MCF 10A (cell line): ENCODE measurements at regions not wholly inside any gene's neighbourhood (a gene's known extent, or its start where the extent isn't known, plus 50 kb on each side); places are given as distances from the start of the nearest gene placed in this dataset.

Experiments
- BruUV-seq: library from RNA; stranded (reverse); fragments of 400-500 nt; replicated peaks from 2 replicates; lab custom pipeline; 2021; lab: Mats Ljungman, UMichigan
- CTCF ChIA-PET: fragments of 300-600 bp; sonication (Branson Sonifier 250); formaldehyde crosslinking; extraction: SDS; loops from one replicate; lab custom pipeline; 2021; ENCODE audit warnings: antibody characterized with exemption, inconsistent platforms; lab: Yijun Ruan, JAX
- POLR2A ChIA-PET: fragments of 300-600, 350-650 bp; sonication (Branson Sonifier 250); formaldehyde crosslinking; extraction: SDS; loops from one replicate; lab custom pipeline; 2020; ENCODE audit warnings: antibody characterized with exemption, inconsistent platforms; lab: Yijun Ruan, JAX
- DNase-seq: peaks from one replicate; pipeline ENCODE4 v3.0.0-alpha.2; 2018; ENCODE audit not compliant: unreplicated experiment
- H3K27ac Mint-ChIP-seq: one replicate; pipeline ENCODE4 v1.8.0; 2022; ENCODE audit warnings: mild to moderate bottlenecking, low read depth, mixed read lengths; ENCODE audit not compliant: unreplicated experiment
- H3K27me3 Mint-ChIP-seq: one replicate; pipeline ENCODE4 v1.8.0; 2022; ENCODE audit warnings: mixed read lengths; ENCODE audit not compliant: insufficient read depth, unreplicated experiment
- H3K36me3 Mint-ChIP-seq: one replicate; pipeline ENCODE4 v1.8.0; 2022; ENCODE audit warnings: mild to moderate bottlenecking, moderate library complexity, mixed read lengths; ENCODE audit not compliant: insufficient read depth, unreplicated experiment
- H3K4me1 Mint-ChIP-seq: one replicate; pipeline ENCODE4 v1.8.0; 2022; ENCODE audit warnings: mixed read lengths; ENCODE audit not compliant: insufficient read depth, unreplicated experiment
- H3K4me3 Mint-ChIP-seq: one replicate; pipeline ENCODE4 v1.8.0; 2022; ENCODE audit warnings: mild to moderate bottlenecking, moderate library complexity, mixed read lengths; ENCODE audit not compliant: unreplicated experiment
- H3K9me3 Mint-ChIP-seq: one replicate; pipeline ENCODE4 v1.8.0; 2022; ENCODE audit warnings: mixed read lengths; ENCODE audit not compliant: unreplicated experiment
- CTCF ChIP-seq: fragments of 200-600 bp; IDR thresholded peaks from one replicate; pipeline ENCODE4 v1.8.0; 2022; ENCODE audit warnings: antibody characterized with exemption, mild to moderate bottlenecking; ENCODE audit not compliant: unreplicated experiment
- intact Hi-C: fragments of 100-400 bp; cut with micrococcal nuclease; formaldehyde crosslinking; loops from 2 replicates; pipeline ENCODE4 v1.14.1; 2022

DNA sequence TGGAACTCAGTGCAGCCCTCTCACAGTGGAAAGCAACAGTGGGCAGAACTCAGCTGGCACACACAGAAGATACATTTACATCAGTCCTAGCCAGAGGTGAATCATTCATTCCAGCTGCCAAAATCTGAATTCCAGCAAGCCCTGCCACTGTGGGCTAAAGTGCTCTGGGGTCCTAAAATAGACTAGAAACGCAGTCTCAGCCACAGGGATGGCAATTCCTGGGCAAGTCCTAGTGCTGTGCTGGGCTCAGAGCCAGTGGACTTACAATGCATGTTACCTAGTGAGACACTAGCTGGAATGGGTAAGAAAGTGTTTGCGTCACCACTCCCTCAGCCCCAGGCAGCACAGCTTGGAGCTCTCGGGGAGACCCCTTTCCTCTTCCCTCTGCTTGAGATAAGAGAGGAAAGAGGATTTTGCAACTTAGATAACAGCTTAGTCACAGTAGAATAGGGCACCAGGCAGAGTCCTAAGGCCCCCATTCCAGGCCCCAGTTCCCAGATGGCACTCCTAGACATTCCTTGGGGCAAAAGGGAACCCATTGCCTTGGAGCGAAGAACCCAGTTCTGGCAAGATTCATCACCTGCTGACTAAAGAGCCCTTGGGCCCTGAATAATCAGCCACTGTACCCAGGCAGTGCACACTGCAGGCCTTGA is 592.9 kb downstream of the FSCB start:
- CTCF ChIA-PET: interaction anchor here (1.4 kb wide), 1 partner anchor 235 kb away, joined by 4 read pairs; no protein-coding TSS in a partner anchor
- TF ChIP-seq CTCF: no peak
- Mint-ChIP-seq H3K36me3 (no peaks in the 10 kb centered on the region), H3K27me3 (no peaks in the 10 kb centered on the region), H3K9me3 (peaks cover 4% of the 10 kb centered on the region), H3K4me1 (peaks cover 18% of the 10 kb centered on the region), H3K27ac (no peak overlapping the region), H3K4me3 (no peak overlapping the region)
- DNase-seq: peak; percentile 60
- no TSS peak for BruUV-seq
- POLR2A ChIA-PET: no interaction called here
- intact Hi-C loops: no loop called here

DNA sequence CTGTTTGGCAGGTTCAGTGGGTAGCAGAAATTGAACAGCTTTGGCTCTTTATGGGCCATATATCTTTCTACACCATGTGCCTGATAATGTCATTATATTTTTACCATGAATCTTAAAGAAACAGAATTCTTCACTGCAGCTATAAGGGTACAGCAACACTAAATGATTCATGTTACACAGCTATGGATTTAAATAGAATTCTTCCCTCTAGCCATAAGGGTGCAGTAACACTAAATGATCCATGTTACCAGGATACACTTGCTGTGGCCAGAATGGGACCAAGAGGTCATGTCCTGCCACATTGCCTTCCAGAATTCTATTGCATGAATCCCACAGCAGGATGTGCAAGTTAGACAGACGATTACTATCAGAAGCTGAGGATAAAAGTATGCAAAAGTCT is 603.9 kb downstream of the FSCB start:
- no peak for TF ChIP-seq CTCF
- Mint-ChIP-seq H3K27me3 (no peaks in the 10 kb centered on the region), H3K27ac (no peak overlapping the region), H3K4me3 (no peak overlapping the region), H3K9me3 (no peaks in the 10 kb centered on the region), H3K4me1 (peaks cover 10% of the 10 kb centered on the region), H3K36me3 (no peaks in the 10 kb centered on the region)
- CTCF ChIA-PET: no interaction called here
- intact Hi-C loops: no loop called here
- DNase-seq: no peak
- POLR2A ChIA-PET: no interaction called here
- no TSS peak for BruUV-seq

- POLR2A ChIA-PET: interaction anchor here (0.5 kb wide), 1 partner anchor 306 kb away, joined by 3 read pairs; no protein-coding TSS in a partner anchor
- Mint-ChIP-seq H3K9me3 (no peaks in the 10 kb centered on the region), H3K27me3 (no peaks in the 10 kb centered on the region), H3K4me1 (peaks cover 10% of the 10 kb centered on the region), H3K36me3 (no peaks in the 10 kb centered on the region), H3K4me3 (no peak overlapping the region), H3K27ac (no peak overlapping the region)
- no peak for DNase-seq
- intact Hi-C loops: no loop called here
- CTCF ChIA-PET: interaction anchor here (0.6 to 0.7 kb wide), 2 partner anchors 207 to 364 kb away, joined by 3 to 5 read pairs; no protein-coding TSS in a partner anchor
- TF ChIP-seq CTCF: no peak
- no TSS peak for BruUV-seq
These were observed 605.0 kb downstream of the FSCB start for GRCh38 chr14:43901911-43902673.

- no peak overlapping the region for H3K27ac Mint-ChIP-seq
- H3K4me3 Mint-ChIP-seq: no peak overlapping the region
- ChIA-PET POLR2A (interaction anchor here (0.6 kb wide), 1 partner anchor 12 kb away, joined by 3 read pairs; no protein-coding TSS in a partner anchor), CTCF (interaction anchor here (0.9 kb wide), 1 partner anchor 903 kb away, joined by 3 read pairs; no protein-coding TSS in a partner anchor)
- no peaks in the 10 kb centered on the region for H3K36me3 Mint-ChIP-seq
- no peak for DNase-seq
- H3K9me3 Mint-ChIP-seq: no peaks in the 10 kb centered on the region
- peaks cover 20% of the 10 kb centered on the region for H3K4me1 Mint-ChIP-seq
- intact Hi-C loops: no loop called here
- no TSS peak for BruUV-seq
- no peaks in the 10 kb centered on the region for H3K27me3 Mint-ChIP-seq
- TF ChIP-seq CTCF: no peak
These were observed 606.9 kb downstream of the FSCB start for GRCh38 chr14:43900173-43900655.
